ENCODE measurements at regions not wholly inside any gene's neighbourhood (a gene's known extent, or its start where the extent isn't known, plus 50 kb on each side); places are given as distances from the start of the nearest gene placed in this dataset.

GRCh38 chr10:36333446-36333845, 691.4 kb upstream of the FZD8 start:
- Histone ChIP-seq H2AFZ (ENCODE audit: low read depth, low read length, poor library complexity, severe bottlenecking) (no peak overlapping the region), H3K4me1 (ENCODE audit: control insufficient read depth in 1 of 2, insufficient read depth in 2 of 2, low read length in 2 of 2) (no peaks in the 10 kb centered on the region), H3K9ac (ENCODE audit: low read length) (no peak overlapping the region), H3K4me2 (ENCODE audit: low read length) (no peak overlapping the region), H4K20me1 (ENCODE audit: insufficient read depth) (no peaks in the 10 kb centered on the region), H3K27ac (ENCODE audit: low read depth, low read length) (no peak overlapping the region), H3K9me3 (ENCODE audit: control insufficient read depth in 1 of 2, insufficient read depth in 1 of 2, low read depth in 1 of 2, low read length in 2 of 2) (peaks cover 14 to 21% of the 10 kb centered on the region in 2 experiments; a peak in 2 of 4 replicates), H3K79me2 (ENCODE audit: insufficient read depth, low read length) (no peaks in the 10 kb centered on the region), H3K9me2 (ENCODE audit: insufficient read depth) (no peaks in the 10 kb centered on the region), H3K27me3 (ENCODE audit: insufficient read depth, low read length) (no peaks in the 10 kb centered on the region), H3K36me3 (ENCODE audit: control insufficient read depth in 1 of 2, insufficient read depth in 2 of 2, low read length in 2 of 2) (no peaks in the 10 kb centered on the region), H3K4me3 (replicated peaks in 1 of 2; ENCODE audit: low read depth in 1 of 2, low read length in 2 of 2) (no peak overlapping the region)
- ATAC-seq (no peak), DNase-seq (ENCODE audit: low read depth, low spot score) (no peak)
- intact Hi-C loops (cut with micrococcal nuclease): no loop called here
- BruUV-seq (replicated peaks): no TSS peak
- ChIA-PET POLR2A (no interaction called here), RAD21 (ENCODE audit: low non-redundant PET in 1 of 2, low total read pairs in 2 of 2, uncharacterized antibody in 2 of 2, unreplicated experiment in 2 of 2) (no interaction called here), CTCF (no interaction called here)
- no peak for TF ChIP-seq EZH2 (IDR thresholded peaks at IDR 0.05)
- no peak for TF ChIP-seq ZNF274 (IDR thresholded peaks at IDR 0.05; ENCODE audit: low read depth, low read length)
- no peak for TF ChIP-seq FOSL1 (IDR thresholded peaks at IDR 0.05; ENCODE audit: low read depth)
- TF ChIP-seq TCF7L2 (IDR thresholded peaks at IDR 0.05; ENCODE audit: borderline replicate concordance, extremely low read depth, insufficient read depth, insufficient read length): no peak
- TF ChIP-seq YY1 (IDR thresholded peaks at IDR 0.05; ENCODE audit: extremely low read depth, insufficient replicate concordance, low read depth, low read length): no peak
- TF ChIP-seq SRF (IDR thresholded peaks at IDR 0.05; ENCODE audit: low read depth): no peak
- no peak for TF ChIP-seq ATF3 (IDR thresholded peaks at IDR 0.05)
- TF ChIP-seq, protein P1, sequence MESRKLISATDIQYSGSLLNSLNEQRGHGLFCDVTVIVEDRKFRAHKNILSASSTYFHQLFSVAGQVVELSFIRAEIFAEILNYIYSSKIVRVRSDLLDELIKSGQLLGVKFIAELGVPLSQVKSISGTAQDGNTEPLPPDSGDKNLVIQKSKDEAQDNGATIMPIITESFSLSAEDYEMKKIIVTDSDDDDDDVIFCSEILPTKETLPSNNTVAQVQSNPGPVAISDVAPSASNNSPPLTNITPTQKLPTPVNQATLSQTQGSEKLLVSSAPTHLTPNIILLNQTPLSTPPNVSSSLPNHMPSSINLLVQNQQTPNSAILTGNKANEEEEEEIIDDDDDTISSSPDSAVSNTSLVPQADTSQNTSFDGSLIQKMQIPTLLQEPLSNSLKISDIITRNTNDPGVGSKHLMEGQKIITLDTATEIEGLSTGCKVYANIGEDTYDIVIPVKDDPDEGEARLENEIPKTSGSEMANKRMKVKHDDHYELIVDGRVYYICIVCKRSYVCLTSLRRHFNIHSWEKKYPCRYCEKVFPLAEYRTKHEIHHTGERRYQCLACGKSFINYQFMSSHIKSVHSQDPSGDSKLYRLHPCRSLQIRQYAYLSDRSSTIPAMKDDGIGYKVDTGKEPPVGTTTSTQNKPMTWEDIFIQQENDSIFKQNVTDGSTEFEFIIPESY (IDR thresholded peaks at IDR 0.05; ENCODE audit: extremely low read depth, insufficient replicate concordance, low read length): no peak
- TF ChIP-seq REST (IDR thresholded peaks at IDR 0.05; ENCODE audit: low read depth): no peak
- no peak for TF ChIP-seq RAD21 (IDR thresholded peaks at IDR 0.05; ENCODE audit: low read depth)
- no peak for TF ChIP-seq CBX3 (IDR thresholded peaks at IDR 0.05; ENCODE audit: low read depth)
